ENCODE measurements at regions not wholly inside any gene's neighbourhood (a gene's known extent, or its start where the extent isn't known, plus 50 kb on each side); places are given as distances from the start of the nearest gene placed in this dataset.

DNA sequence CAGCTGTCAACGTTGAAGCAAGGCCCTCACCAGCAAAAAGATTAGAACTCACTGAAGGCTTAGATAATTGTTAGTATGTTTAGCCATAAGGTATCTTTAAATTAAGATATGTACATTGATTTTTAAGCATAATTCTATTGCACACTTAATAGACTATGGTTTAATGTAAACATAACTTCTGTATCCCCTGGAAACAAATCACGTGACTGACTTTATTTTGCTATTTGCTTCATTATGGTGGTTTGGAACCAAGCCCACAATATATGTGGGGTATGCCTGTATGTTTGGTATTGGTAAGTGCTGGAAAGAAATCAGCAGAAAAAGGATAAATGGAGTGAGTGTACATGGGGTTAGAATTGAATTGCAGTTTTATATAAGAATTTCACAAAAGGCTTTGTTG, 111.9 kb downstream of the NMUR2 start:
- POLR2A ChIA-PET = no interaction called here
- Mint-ChIP-seq H3K27me3 (peaks cover 2% of the 10 kb centered on the region), H3K4me1 (no peaks in the 10 kb centered on the region), H3K36me3 (ENCODE audit: low read depth) (no peaks in the 10 kb centered on the region), H3K4me3 (no peak overlapping the region), H3K27ac (no peak overlapping the region), H3K9me3 (no peaks in the 10 kb centered on the region)
- DNase-seq = no peak
- CTCF ChIA-PET = no interaction called here

- Mint-ChIP-seq H3K36me3 (ENCODE audit: low read depth) (no peaks in the 10 kb centered on the region), H3K27ac (no peak overlapping the region), H3K4me1 (no peaks in the 10 kb centered on the region), H3K9me3 (no peaks in the 10 kb centered on the region), H3K27me3 (peaks cover 2% of the 10 kb centered on the region), H3K4me3 (no peak overlapping the region)
- no peak for DNase-seq
- ChIA-PET POLR2A (no interaction called here), CTCF (no interaction called here)
These were observed 114.9 kb downstream of the NMUR2 start for GRCh38 chr5:152290181-152290580.

GRCh38 chr5:152288917-152289595, 116.0 kb downstream of the NMUR2 start:
- Mint-ChIP-seq H3K36me3 (ENCODE audit: low read depth) (no peaks in the 10 kb centered on the region), H3K27ac (no peak overlapping the region), H3K4me3 (no peak overlapping the region), H3K4me1 (no peaks in the 10 kb centered on the region), H3K9me3 (no peaks in the 10 kb centered on the region), H3K27me3 (peaks cover 2% of the 10 kb centered on the region)
- no peak for DNase-seq
- POLR2A ChIA-PET = no interaction called here
- CTCF ChIA-PET = no interaction called here

DNA sequence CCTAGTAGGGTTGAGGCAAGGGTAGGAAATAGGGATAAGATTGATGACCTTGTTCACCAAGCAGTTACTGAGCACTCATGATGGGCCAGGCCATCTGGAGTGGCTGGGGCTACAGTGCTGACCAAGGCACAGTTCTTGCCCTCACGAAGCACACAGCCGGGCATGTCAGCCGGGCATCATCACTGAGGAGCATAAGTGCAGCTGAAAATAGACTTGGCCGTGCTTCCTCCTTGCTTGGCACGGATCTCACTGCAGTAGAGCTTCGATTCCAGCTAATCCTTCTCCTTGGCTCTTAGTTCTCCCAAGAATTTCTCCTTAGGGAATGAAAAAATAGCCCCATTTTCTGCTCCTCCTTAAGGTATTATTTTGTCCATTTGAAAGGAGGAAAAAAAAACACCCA, 116.6 kb downstream of the NMUR2 start:
- Mint-ChIP-seq H3K27ac (no peak overlapping the region), H3K27me3 (peaks cover 2% of the 10 kb centered on the region), H3K4me3 (no peak overlapping the region), H3K9me3 (no peaks in the 10 kb centered on the region), H3K36me3 (ENCODE audit: low read depth) (no peaks in the 10 kb centered on the region), H3K4me1 (no peaks in the 10 kb centered on the region)
- POLR2A ChIA-PET = no interaction called here
- no peak for DNase-seq
- CTCF ChIA-PET = interaction anchor here (0.7 kb wide), 1 partner anchor 60 kb away, joined by 3 read pairs; no protein-coding TSS in a partner anchor

GRCh38 chr5:152285764-152286163, 119.3 kb downstream of the NMUR2 start:
- no peaks in the 10 kb centered on the region for H3K9me3 Mint-ChIP-seq
- DNase-seq = no peak
- H3K4me1 Mint-ChIP-seq = no peaks in the 10 kb centered on the region
- CTCF ChIA-PET = no interaction called here
- no peak overlapping the region for H3K4me3 Mint-ChIP-seq
- POLR2A ChIA-PET = no interaction called here
- no peaks in the 10 kb centered on the region for H3K36me3 Mint-ChIP-seq (ENCODE audit: low read depth)
- H3K27ac Mint-ChIP-seq = no peak overlapping the region
- H3K27me3 Mint-ChIP-seq = no peaks in the 10 kb centered on the region

- no peaks in the 10 kb centered on the region for H3K36me3 Mint-ChIP-seq (ENCODE audit: low read depth)
- no peak overlapping the region for H3K4me3 Mint-ChIP-seq
- no peaks in the 10 kb centered on the region for H3K9me3 Mint-ChIP-seq
- H3K27ac Mint-ChIP-seq = no peak overlapping the region
- H3K27me3 Mint-ChIP-seq = no peaks in the 10 kb centered on the region
- no peaks in the 10 kb centered on the region for H3K4me1 Mint-ChIP-seq
- DNase-seq = no peak
- POLR2A ChIA-PET = no interaction called here
- CTCF ChIA-PET = no interaction called here
These were observed 122.7 kb downstream of the NMUR2 start for GRCh38 chr5:152282331-152282730.

DNA sequence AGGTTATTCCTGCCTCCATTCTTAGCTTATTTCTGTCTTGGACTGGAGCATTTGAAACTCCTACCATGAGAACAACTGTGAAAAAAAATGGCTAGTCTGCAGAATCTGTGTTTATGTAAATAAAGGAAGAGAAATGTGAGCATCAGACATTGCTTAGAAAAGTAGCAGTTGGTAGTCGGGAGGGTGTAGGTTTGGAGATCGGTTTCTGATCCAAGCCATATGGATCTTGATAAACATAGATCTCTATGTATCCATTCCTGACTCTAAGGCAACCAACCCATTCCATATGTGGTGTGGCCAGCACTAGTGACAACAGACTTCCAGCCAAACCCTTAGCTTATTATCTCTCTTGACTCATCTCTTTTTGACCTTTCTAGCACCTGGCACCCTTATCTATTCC, 127.1 kb downstream of the NMUR2 start:
- no peak for DNase-seq
- CTCF ChIA-PET = no interaction called here
- no peak overlapping the region for H3K4me3 Mint-ChIP-seq
- no peaks in the 10 kb centered on the region for H3K4me1 Mint-ChIP-seq
- H3K9me3 Mint-ChIP-seq = no peaks in the 10 kb centered on the region
- POLR2A ChIA-PET = no interaction called here
- H3K36me3 Mint-ChIP-seq (ENCODE audit: low read depth) = no peaks in the 10 kb centered on the region
- H3K27me3 Mint-ChIP-seq = no peaks in the 10 kb centered on the region
- H3K27ac Mint-ChIP-seq = no peak overlapping the region

DNA sequence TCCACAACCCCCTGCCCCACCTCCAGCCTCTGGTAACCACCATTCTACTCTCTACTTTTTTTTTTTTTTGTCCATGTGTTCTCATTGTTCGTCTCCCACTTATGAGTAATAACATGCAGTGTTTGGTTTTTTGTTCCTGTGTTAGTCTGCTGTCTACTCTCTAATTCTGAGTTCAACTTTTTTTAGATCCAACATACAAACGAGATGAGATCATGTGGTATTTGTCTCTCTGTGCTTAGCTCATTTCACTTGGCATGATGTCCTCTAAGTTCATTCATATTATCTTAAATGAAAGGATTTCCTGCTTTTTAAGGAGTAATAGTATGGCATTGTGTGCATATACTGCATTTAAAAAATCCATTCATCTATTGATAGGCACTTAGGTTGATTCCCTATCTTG, 130.9 kb downstream of the NMUR2 start:
- ChIA-PET POLR2A (no interaction called here), CTCF (no interaction called here)
- Mint-ChIP-seq H3K36me3 (ENCODE audit: low read depth) (no peaks in the 10 kb centered on the region), H3K9me3 (no peaks in the 10 kb centered on the region), H3K4me3 (no peak overlapping the region), H3K4me1 (no peaks in the 10 kb centered on the region), H3K27me3 (no peaks in the 10 kb centered on the region), H3K27ac (no peak overlapping the region)
- no peak for DNase-seq

DNA sequence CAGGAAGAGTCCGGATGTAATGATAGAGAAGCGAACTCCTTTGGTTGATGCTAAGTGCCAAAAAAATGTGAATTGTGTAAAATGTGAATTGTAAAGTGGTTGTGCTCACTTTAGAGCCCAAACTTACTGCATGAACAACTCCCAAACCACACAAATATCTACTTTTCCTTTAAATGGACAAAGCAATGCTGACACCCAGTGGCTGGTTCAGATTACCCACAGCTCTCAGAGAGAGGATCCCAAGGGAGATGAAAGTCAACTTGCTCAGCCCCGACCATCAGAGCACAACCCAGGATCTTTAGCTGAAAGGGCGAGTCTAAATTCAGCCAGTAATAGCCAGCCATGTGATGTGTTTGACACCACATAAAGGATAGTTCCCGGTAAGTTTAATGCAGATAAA, 133.7 kb downstream of the NMUR2 start:
- Mint-ChIP-seq H3K9me3 (no peaks in the 10 kb centered on the region), H3K4me3 (no peak overlapping the region), H3K27me3 (no peaks in the 10 kb centered on the region), H3K36me3 (ENCODE audit: low read depth) (no peaks in the 10 kb centered on the region), H3K4me1 (no peaks in the 10 kb centered on the region), H3K27ac (no peak overlapping the region)
- POLR2A ChIA-PET = no interaction called here
- DNase-seq = no peak
- CTCF ChIA-PET = no interaction called here

- H3K4me3 Mint-ChIP-seq = no peak overlapping the region
- ChIA-PET POLR2A (no interaction called here), CTCF (no interaction called here)
- no peaks in the 10 kb centered on the region for H3K9me3 Mint-ChIP-seq
- no peak overlapping the region for H3K27ac Mint-ChIP-seq
- DNase-seq = no peak
- H3K27me3 Mint-ChIP-seq = no peaks in the 10 kb centered on the region
- H3K4me1 Mint-ChIP-seq = no peaks in the 10 kb centered on the region
- no peaks in the 10 kb centered on the region for H3K36me3 Mint-ChIP-seq (ENCODE audit: low read depth)
These were observed 135.0 kb downstream of the NMUR2 start for GRCh38 chr5:152270096-152270495.

DNA sequence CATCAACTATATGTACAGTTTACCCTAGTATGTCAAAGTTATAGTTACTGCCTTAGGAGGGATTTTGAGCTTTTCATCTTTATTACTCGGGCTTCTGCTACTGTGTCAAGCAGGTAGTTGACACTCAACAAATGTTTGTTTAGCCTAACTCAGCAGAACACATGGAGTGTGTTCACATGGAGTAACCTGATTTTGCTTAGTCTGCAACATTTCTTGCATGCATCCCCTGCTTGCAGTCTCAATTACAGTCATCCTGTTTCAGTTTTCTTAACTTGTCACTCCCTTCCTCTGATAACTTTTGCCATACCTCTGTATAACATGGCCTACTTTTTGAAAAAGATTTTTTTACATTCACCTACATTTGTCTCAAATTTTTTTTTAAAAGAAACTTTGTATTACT, 135.5 kb downstream of the NMUR2 start:
- Mint-ChIP-seq H3K36me3 (ENCODE audit: low read depth) (no peaks in the 10 kb centered on the region), H3K4me3 (no peak overlapping the region), H3K27me3 (no peaks in the 10 kb centered on the region), H3K27ac (no peak overlapping the region), H3K9me3 (no peaks in the 10 kb centered on the region), H3K4me1 (no peaks in the 10 kb centered on the region)
- no peak for DNase-seq
- CTCF ChIA-PET = no interaction called here
- POLR2A ChIA-PET = no interaction called here

- POLR2A ChIA-PET = no interaction called here
- no peaks in the 10 kb centered on the region for H3K36me3 Mint-ChIP-seq (ENCODE audit: low read depth)
- no peaks in the 10 kb centered on the region for H3K9me3 Mint-ChIP-seq
- no peak for DNase-seq
- no peaks in the 10 kb centered on the region for H3K4me1 Mint-ChIP-seq
- no peaks in the 10 kb centered on the region for H3K27me3 Mint-ChIP-seq
- no peak overlapping the region for H3K4me3 Mint-ChIP-seq
- H3K27ac Mint-ChIP-seq = no peak overlapping the region
- CTCF ChIA-PET = no interaction called here
These were observed 140.3 kb downstream of the NMUR2 start for GRCh38 chr5:152264645-152265254.

DNA sequence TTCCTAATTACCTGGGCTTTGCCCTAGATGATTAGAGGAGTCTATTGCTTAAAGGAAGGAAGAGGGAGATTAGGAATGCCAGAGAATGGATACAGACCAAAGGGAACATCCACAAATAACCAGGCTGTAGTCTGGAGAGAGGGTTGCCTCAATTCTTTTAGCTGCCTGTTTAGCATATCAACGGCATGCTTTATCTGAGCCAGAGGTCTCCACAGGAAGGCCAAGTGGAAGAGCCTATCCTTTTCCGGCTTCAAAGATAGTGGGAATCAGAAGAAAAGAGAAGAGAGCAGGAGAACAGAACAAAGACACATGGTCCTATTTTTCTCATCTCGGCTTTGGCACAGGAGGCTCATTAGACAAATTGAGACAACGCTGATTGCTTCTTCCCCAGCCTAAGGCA, 142.4 kb downstream of the NMUR2 start:
- Mint-ChIP-seq H3K4me1 (no peaks in the 10 kb centered on the region), H3K27me3 (no peaks in the 10 kb centered on the region), H3K4me3 (no peak overlapping the region), H3K36me3 (ENCODE audit: low read depth) (no peaks in the 10 kb centered on the region), H3K27ac (no peak overlapping the region), H3K9me3 (no peaks in the 10 kb centered on the region)
- no peak for DNase-seq
- ChIA-PET POLR2A (no interaction called here), CTCF (no interaction called here)

- ChIA-PET POLR2A (no interaction called here), CTCF (no interaction called here)
- Mint-ChIP-seq H3K4me1 (no peaks in the 10 kb centered on the region), H3K36me3 (ENCODE audit: low read depth) (no peaks in the 10 kb centered on the region), H3K27me3 (no peaks in the 10 kb centered on the region), H3K27ac (no peak overlapping the region), H3K4me3 (no peak overlapping the region), H3K9me3 (no peaks in the 10 kb centered on the region)
- DNase-seq = no peak
These were observed 144.1 kb downstream of the NMUR2 start for GRCh38 chr5:152260940-152261339.

Data from activated CD4-positive, alpha-beta memory T cell treated with anti-CD3 and anti-CD28 coated beads, Interleukin-2, amount 10 ng/mL, durations not matched to agents 7 days and 5 days (primary cell).